Neural progenitor cell (in vitro differentiated cells): ENCODE measurements at regions not wholly inside any gene's neighbourhood (a gene's known extent, or its start where the extent isn't known, plus 50 kb on each side); places are given as distances from the start of the nearest gene placed in this dataset.
"Not testable (repeated sequence)": the region's sequence is repeated elsewhere in the genome, so short reads cannot be mapped to it uniquely, and the experiment has no call there.

ENCODE experiments used
- EZH2 ChIP-seq: fragments of 200-600 bp; sonication (generic); IDR thresholded peaks from 2 replicates; pipeline ENCODE4 v1.6.1; 2017; ENCODE audit warnings: antibody characterized with exemption, mild to moderate bottlenecking, moderate library complexity
- EZH2phosphoT487 ChIP-seq: fragments of 200-600 bp; sonication (generic); IDR thresholded peaks from 2 replicates; pipeline ENCODE4 v1.6.1; 2017; ENCODE audit warnings: antibody characterized with exemption
- TF ChIP-seq, protein P1 (sequence below): fragments of 200-600 bp; sonication (generic); IDR thresholded peaks from 2 replicates; pipeline ENCODE4 v1.5.1; 2017; ENCODE audit warnings: antibody characterized with exemption, mild to moderate bottlenecking

DNA sequence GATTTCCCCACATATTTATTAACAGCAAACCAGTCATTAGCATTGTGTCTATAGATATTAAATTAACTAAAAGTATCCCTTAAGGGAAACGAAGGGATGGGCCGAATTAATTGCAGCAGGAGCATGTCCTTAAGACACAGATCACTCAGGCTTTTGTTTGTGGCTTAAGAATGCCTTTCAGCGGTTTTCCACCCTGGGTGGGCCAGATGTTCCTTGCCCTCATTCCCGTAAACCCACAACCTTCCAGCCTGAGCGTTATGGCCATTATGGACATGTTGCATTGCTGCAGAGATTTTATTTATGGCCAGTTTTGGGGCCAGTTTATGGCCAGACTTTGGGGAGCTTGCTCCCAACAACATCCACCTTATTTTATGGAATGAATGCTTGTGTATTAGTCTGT, 55.5 kb upstream of the TCL1A start:
- TF ChIP-seq EZH2, EZH2phosphoT487: not testable (repeated sequence)
- TF ChIP-seq, protein P1, sequence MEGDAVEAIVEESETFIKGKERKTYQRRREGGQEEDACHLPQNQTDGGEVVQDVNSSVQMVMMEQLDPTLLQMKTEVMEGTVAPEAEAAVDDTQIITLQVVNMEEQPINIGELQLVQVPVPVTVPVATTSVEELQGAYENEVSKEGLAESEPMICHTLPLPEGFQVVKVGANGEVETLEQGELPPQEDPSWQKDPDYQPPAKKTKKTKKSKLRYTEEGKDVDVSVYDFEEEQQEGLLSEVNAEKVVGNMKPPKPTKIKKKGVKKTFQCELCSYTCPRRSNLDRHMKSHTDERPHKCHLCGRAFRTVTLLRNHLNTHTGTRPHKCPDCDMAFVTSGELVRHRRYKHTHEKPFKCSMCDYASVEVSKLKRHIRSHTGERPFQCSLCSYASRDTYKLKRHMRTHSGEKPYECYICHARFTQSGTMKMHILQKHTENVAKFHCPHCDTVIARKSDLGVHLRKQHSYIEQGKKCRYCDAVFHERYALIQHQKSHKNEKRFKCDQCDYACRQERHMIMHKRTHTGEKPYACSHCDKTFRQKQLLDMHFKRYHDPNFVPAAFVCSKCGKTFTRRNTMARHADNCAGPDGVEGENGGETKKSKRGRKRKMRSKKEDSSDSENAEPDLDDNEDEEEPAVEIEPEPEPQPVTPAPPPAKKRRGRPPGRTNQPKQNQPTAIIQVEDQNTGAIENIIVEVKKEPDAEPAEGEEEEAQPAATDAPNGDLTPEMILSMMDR, result not testable (repeated sequence)
